B cell (primary cell): ENCODE measurements at regions not wholly inside any gene's neighbourhood (a gene's known extent, or its start where the extent isn't known, plus 50 kb on each side); places are given as distances from the start of the nearest gene placed in this dataset.

Source experiments
- ATAC-seq: fragments of 200-7000 bp; cut with Tn5 transposase; one replicate; pipeline ENCODE4 v1.10.0; 2021; ENCODE audit warnings: low read depth, mild to moderate bottlenecking, moderate number of reproducible peaks, moderate library complexity
- CTCF ChIA-PET: fragments of 350-600 bp; sonication (Branson Sonifier 250); formaldehyde crosslinking; loops from one replicate; lab custom pipeline; 2021; ENCODE audit warnings: antibody characterized with exemption, inconsistent platforms; lab: Charles Lee
- POLR2A ChIA-PET: fragments of 350-600 bp; sonication (Branson Sonifier 250); formaldehyde crosslinking; loops from one replicate; lab custom pipeline; 2021; ENCODE audit warnings: antibody characterized with exemption; lab: Charles Lee
- DNase-seq: peaks from one replicate; pipeline ENCODE4 v3.0.0; 2013
- H2AFZ ChIP-seq: 2 replicates; pipeline ENCODE4 v1.6.1; 2012; ENCODE audit warnings: mild to moderate bottlenecking, low read depth, low read length; ENCODE audit not compliant: insufficient read depth, poor library complexity, severe bottlenecking
- H3K27ac ChIP-seq, 2 donors: 1 replicate in 1 of 2; 2 replicates in 1 of 2; pipeline ENCODE4 v1.5.1; 2012 to 2013; ENCODE audit warnings: low read length in 2 of 2, mild to moderate bottlenecking in 2 of 2, moderate library complexity in 1 of 2
- H3K27me3 ChIP-seq, 4 experiments: fragments of 200-600 bp in 1 of 4; sonication (generic) in 1 of 4; replicated peaks in 1 of 4; 1 replicate in 2 of 4; 2 replicates in 2 of 4; pipeline versions ENCODE4 v1.6.1 to v1.7.0; 2013 to 2016; ENCODE audit warnings: low read length in 3 of 4, mild to moderate bottlenecking in 2 of 4, mixed read lengths in 1 of 4, moderate library complexity in 1 of 4; ENCODE audit not compliant: insufficient read depth in 4 of 4, control insufficient read depth in 3 of 4; ENCODE audit errors: control extremely low read depth in 1 of 4
- H3K36me3 ChIP-seq, 2 experiments: replicated peaks in 1 of 2; 1 replicate in 1 of 2; 2 replicates in 1 of 2; pipeline versions ENCODE4 v1.6.1 to v1.7.1; 2013; ENCODE audit warnings: low read length in 1 of 2; ENCODE audit not compliant: insufficient read depth in 2 of 2, control insufficient read depth in 1 of 2; ENCODE audit errors: control extremely low read depth in 1 of 2, extremely low read depth in 1 of 2
- H3K4me1 ChIP-seq, 2 donors: fragments of 200-600 bp in 1 of 2; sonication (generic) in 1 of 2; 1 replicate in 1 of 2; 2 replicates in 1 of 2; pipeline versions ENCODE4 v1.5.1 to v1.6.1; 2013 to 2017; ENCODE audit warnings: low read length in 2 of 2; ENCODE audit not compliant: control insufficient read depth in 2 of 2, insufficient read depth in 2 of 2
- H3K4me2 ChIP-seq: replicated peaks from 2 replicates; pipeline ENCODE3; 2012; ENCODE audit warnings: mild to moderate bottlenecking, low read depth, low read length; ENCODE audit not compliant: poor library complexity, severe bottlenecking
- H3K4me3 ChIP-seq, 5 experiments: fragments of 200-600 bp in 1 of 5; sonication (generic) in 1 of 5; 1 replicate in 3 of 5; 2 replicates in 2 of 5; pipeline versions ENCODE4 v1.5.1 to v1.7.0; 2011 to 2016; ENCODE audit warnings: low read length in 4 of 5, mild to moderate bottlenecking in 4 of 5, low read depth in 2 of 5, control low read depth in 1 of 5, moderate library complexity in 1 of 5; ENCODE audit not compliant: insufficient read depth in 1 of 5; ENCODE audit errors: control extremely low read depth in 1 of 5, extremely low read depth in 1 of 5
- H3K79me2 ChIP-seq: fragments of 200-600 bp; sonication (generic); one replicate; pipeline ENCODE4 v1.6.0; 2016; ENCODE audit warnings: low read length; ENCODE audit not compliant: control insufficient read depth, insufficient read depth
- H3K9ac ChIP-seq: fragments of 200-600 bp; sonication (generic); 2 replicates; pipeline ENCODE4 v1.6.1; 2017; ENCODE audit warnings: mild to moderate bottlenecking, low read length, moderate library complexity
- H3K9me3 ChIP-seq, 3 donors: one replicate each; pipeline versions ENCODE4 v1.6.1 to v1.7.1; 2013; ENCODE audit warnings: low read length in 2 of 3; ENCODE audit not compliant: control insufficient read depth in 2 of 3, insufficient read depth in 1 of 3; ENCODE audit errors: control extremely low read depth in 1 of 3
- H4K20me1 ChIP-seq: 2 replicates; pipeline ENCODE4 v1.6.0; 2012; ENCODE audit warnings: mild to moderate bottlenecking, low read length; ENCODE audit not compliant: insufficient read depth, control insufficient read depth, poor library complexity, severe bottlenecking
- H3K27ac Mint-ChIP-seq: one replicate; pipeline ENCODE4 v1.8.0; 2021; ENCODE audit warnings: mixed read lengths
- H3K27me3 Mint-ChIP-seq: one replicate; pipeline ENCODE4 v1.8.0; 2021; ENCODE audit warnings: mixed read lengths
- H3K4me1 Mint-ChIP-seq: one replicate; pipeline ENCODE4 v1.8.0; 2021; ENCODE audit warnings: mixed read lengths
- H3K4me3 Mint-ChIP-seq: one replicate; pipeline ENCODE4 v1.8.0; 2021; ENCODE audit warnings: mixed read lengths
- H3K9me3 Mint-ChIP-seq: one replicate; pipeline ENCODE4 v1.8.0; 2022; ENCODE audit warnings: mixed read lengths; ENCODE audit not compliant: insufficient read depth
- EZH2 ChIP-seq: IDR thresholded peaks from 2 replicates; pipeline ENCODE4 v1.6.1; 2012; ENCODE audit warnings: borderline replicate concordance, low read depth, mild to moderate bottlenecking, moderate library complexity, low read length; ENCODE audit not compliant: insufficient read depth, poor library complexity, severe bottlenecking
- WGBS: methylation state at CpG from one replicate; pipeline ENCODE4 v1.1.5; 2013; ENCODE audit warnings: missing lambda C conversion rate; ENCODE audit not compliant: insufficient coverage; 5-methylcytosine and 5-hydroxymethylcytosine counted together
- intact Hi-C: fragments of 100-400 bp; cut with micrococcal nuclease; formaldehyde crosslinking; loops from one replicate; pipeline ENCODE4 v1.10.0; 2022
- TF ChIP-seq, protein P1 (sequence below): fragments of 200-600 bp; IDR thresholded peaks from one replicate; pipeline ENCODE4 v1.8.0; 2022; ENCODE audit warnings: antibody characterized with exemption, mild to moderate bottlenecking

DNA sequence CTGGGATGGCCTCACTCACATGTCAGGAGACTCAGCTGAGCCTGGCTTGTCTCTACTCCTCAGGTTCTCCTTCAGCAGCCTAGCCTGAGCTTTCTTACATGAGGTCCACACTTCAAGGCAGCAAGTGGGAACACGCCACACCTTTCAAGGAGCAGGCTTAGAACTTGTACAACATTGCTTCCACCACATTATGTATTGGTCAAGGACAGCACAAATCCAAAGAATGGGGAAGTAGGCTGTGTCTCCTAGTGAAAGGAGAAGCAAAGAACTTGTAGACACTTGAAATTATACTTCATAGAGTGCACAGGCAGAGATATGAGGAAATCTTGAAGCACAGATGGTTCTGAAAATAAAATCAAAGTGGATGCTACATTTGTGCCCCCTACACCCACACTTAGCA is 120.9 kb upstream of the NOCT start:
- Mint-ChIP-seq H3K4me1 (no peaks in the 10 kb centered on the region), H3K9me3 (no peaks in the 10 kb centered on the region), H3K4me3 (no peak overlapping the region), H3K27ac (no peak overlapping the region), H3K27me3 (peaks cover 13% of the 10 kb centered on the region)
- ATAC-seq (no peak), DNase-seq (no peak)
- Histone ChIP-seq H3K36me3 (no peaks in the 10 kb centered on the region), H3K9me3 (no peaks in the 10 kb centered on the region), H3K27ac (no peak overlapping the region), H3K9ac (no peak overlapping the region), H2AFZ (no peak overlapping the region), H3K4me3 (no peak overlapping the region), H3K4me2 (no peak overlapping the region), H3K79me2 (no peaks in the 10 kb centered on the region), H3K27me3 (no peaks in the 10 kb centered on the region), H3K4me1 (no peaks in the 10 kb centered on the region), H4K20me1 (no peaks in the 10 kb centered on the region)
- ChIA-PET POLR2A (no interaction called here), CTCF (no interaction called here)
- intact Hi-C loops: no loop called here
- WGBS: no CpG with 5 or more reads among the region's 1 CpG
- TF ChIP-seq, protein P1, sequence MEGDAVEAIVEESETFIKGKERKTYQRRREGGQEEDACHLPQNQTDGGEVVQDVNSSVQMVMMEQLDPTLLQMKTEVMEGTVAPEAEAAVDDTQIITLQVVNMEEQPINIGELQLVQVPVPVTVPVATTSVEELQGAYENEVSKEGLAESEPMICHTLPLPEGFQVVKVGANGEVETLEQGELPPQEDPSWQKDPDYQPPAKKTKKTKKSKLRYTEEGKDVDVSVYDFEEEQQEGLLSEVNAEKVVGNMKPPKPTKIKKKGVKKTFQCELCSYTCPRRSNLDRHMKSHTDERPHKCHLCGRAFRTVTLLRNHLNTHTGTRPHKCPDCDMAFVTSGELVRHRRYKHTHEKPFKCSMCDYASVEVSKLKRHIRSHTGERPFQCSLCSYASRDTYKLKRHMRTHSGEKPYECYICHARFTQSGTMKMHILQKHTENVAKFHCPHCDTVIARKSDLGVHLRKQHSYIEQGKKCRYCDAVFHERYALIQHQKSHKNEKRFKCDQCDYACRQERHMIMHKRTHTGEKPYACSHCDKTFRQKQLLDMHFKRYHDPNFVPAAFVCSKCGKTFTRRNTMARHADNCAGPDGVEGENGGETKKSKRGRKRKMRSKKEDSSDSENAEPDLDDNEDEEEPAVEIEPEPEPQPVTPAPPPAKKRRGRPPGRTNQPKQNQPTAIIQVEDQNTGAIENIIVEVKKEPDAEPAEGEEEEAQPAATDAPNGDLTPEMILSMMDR: no peak
- TF ChIP-seq EZH2: no peak

DNA sequence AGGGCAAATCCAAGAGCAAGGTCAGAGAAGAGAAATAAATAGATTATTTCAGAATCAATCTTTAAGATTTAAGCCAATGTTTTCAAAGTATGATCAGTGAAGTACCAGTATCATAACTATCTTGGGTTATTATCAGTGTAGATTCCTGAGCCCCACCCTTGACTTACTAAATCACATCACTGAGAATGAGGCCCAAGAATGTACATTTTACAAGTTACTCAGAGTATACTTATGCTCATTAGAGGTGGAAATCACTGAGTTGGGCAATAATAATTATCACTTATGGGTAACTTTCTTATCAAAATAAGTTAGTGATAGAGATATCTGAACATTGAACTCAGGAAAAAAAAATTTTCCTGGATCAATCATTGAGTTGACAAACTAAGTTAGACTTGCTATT is 121.6 kb upstream of the NOCT start:
- H3K9me3 ChIP-seq: no peaks in the 10 kb centered on the region
- H3K79me2 ChIP-seq: no peaks in the 10 kb centered on the region
- intact Hi-C loops: no loop called here
- CTCF ChIA-PET: no interaction called here
- Mint-ChIP-seq H3K4me3 (no peak overlapping the region), H3K4me1 (no peaks in the 10 kb centered on the region), H3K9me3 (no peaks in the 10 kb centered on the region), H3K27me3 (peaks cover 16% of the 10 kb centered on the region), H3K27ac (no peak overlapping the region)
- H3K36me3 ChIP-seq: no peaks in the 10 kb centered on the region
- H3K27me3 ChIP-seq: no peaks in the 10 kb centered on the region
- POLR2A ChIA-PET: no interaction called here
- ATAC-seq: no peak
- TF ChIP-seq, protein P1: no peak
- no peak for TF ChIP-seq EZH2
- no peak for DNase-seq
- no peaks in the 10 kb centered on the region for H3K4me1 ChIP-seq
- H3K9ac ChIP-seq: no peak overlapping the region
- no peak overlapping the region for H2AFZ ChIP-seq
- no peak overlapping the region for H3K4me3 ChIP-seq
- no peak overlapping the region for H3K27ac ChIP-seq
- no peaks in the 10 kb centered on the region for H4K20me1 ChIP-seq
- H3K4me2 ChIP-seq: no peak overlapping the region
